ENCODE measurements at regions not wholly inside any gene's neighbourhood (a gene's known extent, or its start where the extent isn't known, plus 50 kb on each side); places are given as distances from the start of the nearest gene placed in this dataset.

DNA sequence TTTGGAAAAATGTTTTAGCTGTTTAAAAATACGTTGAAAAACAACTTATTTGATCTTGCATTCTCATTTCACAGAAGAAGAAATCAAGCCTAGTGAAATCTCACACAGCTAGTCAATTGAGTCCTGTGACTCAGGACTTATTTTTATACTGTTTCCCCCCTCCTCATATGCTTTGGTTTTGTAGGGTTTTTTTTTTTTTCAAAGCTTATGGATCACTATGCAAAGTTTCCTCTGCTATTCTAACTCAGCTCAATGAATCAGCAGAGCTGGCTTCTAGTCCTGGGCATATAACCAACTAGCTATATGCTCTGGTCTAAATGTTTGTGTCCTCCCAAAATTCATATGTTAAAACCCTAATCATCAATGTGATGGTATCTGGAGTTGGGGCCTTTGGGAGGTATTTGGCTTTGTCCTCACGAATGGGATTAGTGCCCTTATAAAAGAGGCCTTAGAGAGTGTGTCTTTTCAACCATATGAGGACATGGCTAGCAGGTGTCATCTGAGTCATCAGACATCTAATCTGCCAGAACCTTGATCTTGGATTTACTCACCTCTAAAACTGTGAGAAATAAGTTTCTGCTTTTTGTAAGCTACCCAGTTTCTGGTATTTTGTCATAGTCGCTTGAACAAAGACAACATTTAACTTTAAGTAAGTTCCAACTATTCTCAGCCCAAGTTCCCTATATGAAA is 317.2 kb upstream of the C1orf87 start:
- no peak overlapping the region for H2AK5ac ChIP-seq (ENCODE audit: low read length, severe bottlenecking)
- no peak overlapping the region for H2AFZ ChIP-seq (ENCODE audit: low read depth, low read length)
- H3K4me2 ChIP-seq (ENCODE audit: low read length, poor library complexity, severe bottlenecking): no peak overlapping the region
- H4K8ac ChIP-seq (ENCODE audit: low read length): no peak overlapping the region
- H3K9me3 ChIP-seq (ENCODE audit: control insufficient read depth, low read length): no peaks in the 10 kb centered on the region
- H4K91ac ChIP-seq (ENCODE audit: low read length): no peak overlapping the region
- no peak overlapping the region for H3K23ac ChIP-seq (ENCODE audit: low read length in 2 of 2)
- no peaks in the 10 kb centered on the region for H3K27me3 ChIP-seq (ENCODE audit: control insufficient read depth in 1 of 2, insufficient read depth in 1 of 2, low read length in 2 of 2)
- no peak for DNase-seq
- no peak overlapping the region for H3K27ac ChIP-seq (ENCODE audit: low read length, poor library complexity, severe bottlenecking)
- H3K4ac ChIP-seq (ENCODE audit: low read depth in 1 of 2, low read length in 2 of 2): no peak overlapping the region
- H3K4me3 ChIP-seq (ENCODE audit: insufficient read depth in 1 of 2, low read depth in 1 of 2, low read length in 2 of 2): no peak overlapping the region
- no peaks in the 10 kb centered on the region for H3K36me3 ChIP-seq (ENCODE audit: control insufficient read depth in 1 of 2, insufficient read depth in 2 of 2, low read depth in 1 of 2, low read length in 2 of 2)
- H2BK12ac ChIP-seq (ENCODE audit: low read length in 2 of 2): no peak overlapping the region
- WGBS: 22% methylated on average over 1 of the region's 3 CpGs
- H3K9ac ChIP-seq (ENCODE audit: low read length): no peak overlapping the region
- no peak overlapping the region for H2BK15ac ChIP-seq (ENCODE audit: low read depth, poor library complexity, severe bottlenecking)
- no peaks in the 10 kb centered on the region for H3K4me1 ChIP-seq (ENCODE audit: control insufficient read depth, insufficient read depth, low read depth, low read length)
- no peaks in the 10 kb centered on the region for H3K79me1 ChIP-seq (replicated peaks; ENCODE audit: low read length, poor library complexity, severe bottlenecking)
- H2BK120ac ChIP-seq (ENCODE audit: low read depth, low read length): no peak overlapping the region
- H3K14ac ChIP-seq (ENCODE audit: low read length in 2 of 2): no peak overlapping the region
- no peak overlapping the region for H3K18ac ChIP-seq (ENCODE audit: low read depth in 1 of 2, low read length in 2 of 2)
- no peak overlapping the region for H2BK5ac ChIP-seq (ENCODE audit: low read depth, low read length, poor library complexity, severe bottlenecking)

DNA sequence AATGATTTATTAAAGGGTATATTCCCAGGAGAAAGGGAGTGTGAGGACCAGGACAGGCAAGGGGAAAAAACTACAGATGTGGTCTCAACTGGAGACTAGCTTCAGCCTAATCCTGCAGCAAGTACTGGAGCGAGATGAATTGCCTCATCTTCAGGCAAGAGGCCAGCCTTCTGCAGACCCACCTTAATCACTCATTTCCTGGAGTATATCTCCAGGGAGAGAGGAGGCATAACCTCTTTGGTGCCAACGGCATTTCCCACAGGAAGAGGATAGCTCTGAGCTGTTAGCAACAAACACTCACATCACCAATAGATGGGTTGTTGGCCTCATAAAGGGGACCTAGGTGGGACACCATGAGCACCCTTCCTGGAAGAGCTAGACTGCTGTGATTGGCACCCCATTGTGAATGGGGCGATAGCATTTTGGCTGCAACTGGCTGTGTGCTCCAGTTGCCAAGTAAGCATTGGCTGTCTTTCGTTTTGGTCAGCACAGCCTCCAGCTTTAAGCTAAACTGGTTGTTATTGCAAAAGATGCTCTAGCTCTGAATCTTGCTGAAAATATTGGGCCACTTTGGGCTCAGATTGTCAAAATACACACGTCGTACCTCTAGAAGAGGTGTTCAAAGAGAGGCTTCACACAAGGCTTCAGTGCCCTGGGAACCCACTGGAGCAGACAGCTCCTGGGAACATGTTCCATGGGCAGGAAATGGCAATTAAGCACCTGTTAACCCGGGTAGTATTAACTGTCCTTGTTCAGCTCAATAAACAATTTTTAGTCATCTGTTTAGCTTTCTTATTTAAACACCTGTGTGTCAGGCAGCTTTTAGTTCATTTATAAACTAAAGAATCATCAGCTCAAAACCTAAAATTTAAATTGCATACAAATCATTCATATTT is 314.8 kb upstream of the C1orf87 start:
- Histone ChIP-seq H2BK15ac (ENCODE audit: low read depth, poor library complexity, severe bottlenecking) (no peak overlapping the region), H2AK5ac (ENCODE audit: low read length, severe bottlenecking) (no peak overlapping the region), H3K14ac (ENCODE audit: low read length in 2 of 2) (no peak overlapping the region), H3K23ac (ENCODE audit: low read length in 2 of 2) (no peak overlapping the region), H4K91ac (ENCODE audit: low read length) (no peak overlapping the region), H3K27me3 (ENCODE audit: control insufficient read depth in 1 of 2, insufficient read depth in 1 of 2, low read length in 2 of 2) (no peaks in the 10 kb centered on the region), H3K4ac (ENCODE audit: low read depth in 1 of 2, low read length in 2 of 2) (no peak overlapping the region), H2AFZ (ENCODE audit: low read depth, low read length) (no peak overlapping the region), H2BK12ac (ENCODE audit: low read length in 2 of 2) (no peak overlapping the region), H3K9me3 (ENCODE audit: control insufficient read depth, low read length) (peaks cover 7% of the 10 kb centered on the region), H2BK120ac (ENCODE audit: low read depth, low read length) (no peak overlapping the region), H3K9ac (ENCODE audit: low read length) (no peak overlapping the region), H3K79me1 (replicated peaks; ENCODE audit: low read length, poor library complexity, severe bottlenecking) (no peaks in the 10 kb centered on the region), H3K4me2 (ENCODE audit: low read length, poor library complexity, severe bottlenecking) (no peak overlapping the region), H3K18ac (ENCODE audit: low read depth in 1 of 2, low read length in 2 of 2) (no peak overlapping the region), H4K8ac (ENCODE audit: low read length) (no peak overlapping the region), H2BK5ac (ENCODE audit: low read depth, low read length, poor library complexity, severe bottlenecking) (no peak overlapping the region), H3K4me3 (ENCODE audit: insufficient read depth in 1 of 2, low read depth in 1 of 2, low read length in 2 of 2) (no peak overlapping the region), H3K4me1 (ENCODE audit: control insufficient read depth, insufficient read depth, low read depth, low read length) (no peaks in the 10 kb centered on the region), H3K27ac (ENCODE audit: low read length, poor library complexity, severe bottlenecking) (no peak overlapping the region), H3K36me3 (ENCODE audit: control insufficient read depth in 1 of 2, insufficient read depth in 2 of 2, low read depth in 1 of 2, low read length in 2 of 2) (no peaks in the 10 kb centered on the region)
- no peak for DNase-seq
- whole genome bisulfite sequencing: 73% methylated on average over 6 of the region's 7 CpGs

DNA sequence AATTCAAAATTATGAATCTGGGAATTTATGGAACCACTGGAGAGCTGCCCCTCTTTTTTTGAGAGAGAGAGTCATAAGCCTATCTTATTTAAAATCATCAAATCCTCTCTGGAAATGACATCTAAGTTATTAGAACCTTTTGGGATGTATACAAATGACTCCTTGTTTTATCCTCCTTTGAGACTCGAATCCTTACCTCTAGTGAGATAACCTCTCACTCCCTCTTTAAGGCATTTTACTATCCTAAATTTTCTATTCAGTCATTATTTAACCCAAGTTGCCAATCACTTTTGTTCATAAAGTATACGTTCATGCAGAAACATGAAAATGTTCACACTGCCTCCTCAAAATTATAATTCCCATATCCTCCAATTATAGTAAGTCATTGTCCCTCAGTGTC is 313.6 kb upstream of the C1orf87 start:
- Histone ChIP-seq H3K79me1 (replicated peaks; ENCODE audit: low read length, poor library complexity, severe bottlenecking) (no peaks in the 10 kb centered on the region), H4K8ac (ENCODE audit: low read length) (no peak overlapping the region), H3K36me3 (ENCODE audit: control insufficient read depth in 1 of 2, insufficient read depth in 2 of 2, low read depth in 1 of 2, low read length in 2 of 2) (no peaks in the 10 kb centered on the region), H3K18ac (ENCODE audit: low read depth in 1 of 2, low read length in 2 of 2) (no peak overlapping the region), H2BK5ac (ENCODE audit: low read depth, low read length, poor library complexity, severe bottlenecking) (no peak overlapping the region), H3K27me3 (ENCODE audit: control insufficient read depth in 1 of 2, insufficient read depth in 1 of 2, low read length in 2 of 2) (no peaks in the 10 kb centered on the region), H3K4me3 (ENCODE audit: insufficient read depth in 1 of 2, low read depth in 1 of 2, low read length in 2 of 2) (no peak overlapping the region), H3K4me1 (ENCODE audit: control insufficient read depth, insufficient read depth, low read depth, low read length) (no peaks in the 10 kb centered on the region), H2AK5ac (ENCODE audit: low read length, severe bottlenecking) (no peak overlapping the region), H3K23ac (ENCODE audit: low read length in 2 of 2) (no peak overlapping the region), H3K9me3 (ENCODE audit: control insufficient read depth, low read length) (peaks cover 7% of the 10 kb centered on the region), H4K91ac (ENCODE audit: low read length) (no peak overlapping the region), H2BK12ac (ENCODE audit: low read length in 2 of 2) (no peak overlapping the region), H3K4ac (ENCODE audit: low read depth in 1 of 2, low read length in 2 of 2) (no peak overlapping the region), H3K9ac (ENCODE audit: low read length) (no peak overlapping the region), H2BK15ac (ENCODE audit: low read depth, poor library complexity, severe bottlenecking) (no peak overlapping the region), H2AFZ (ENCODE audit: low read depth, low read length) (no peak overlapping the region), H3K14ac (ENCODE audit: low read length in 2 of 2) (no peak overlapping the region), H3K4me2 (ENCODE audit: low read length, poor library complexity, severe bottlenecking) (no peak overlapping the region), H3K27ac (ENCODE audit: low read length, poor library complexity, severe bottlenecking) (no peak overlapping the region), H2BK120ac (ENCODE audit: low read depth, low read length) (no peak overlapping the region)
- DNase-seq: no peak
- WGBS: 66% methylated on average over 2 of the region's 2 CpGs

DNA sequence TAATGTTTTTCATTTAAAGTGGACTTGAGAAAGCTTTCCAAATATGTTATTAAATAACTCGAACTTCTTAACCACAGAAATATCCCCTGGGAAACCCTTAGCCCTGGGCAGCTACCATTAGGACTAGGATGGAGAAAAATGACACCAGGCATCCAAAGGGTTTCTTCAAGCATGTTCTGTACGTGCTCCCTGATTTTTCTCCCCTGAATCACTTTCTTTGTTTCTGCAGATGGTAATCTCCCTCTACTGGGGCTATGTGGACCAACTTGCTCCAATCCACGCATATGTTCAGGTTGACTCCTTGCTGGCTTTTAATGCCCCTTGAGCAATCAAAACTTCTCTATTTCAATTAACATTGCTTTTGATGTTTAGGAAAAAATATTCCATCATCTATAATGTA is 312.7 kb upstream of the C1orf87 start:
- no peak overlapping the region for H2AK5ac ChIP-seq (ENCODE audit: low read length, severe bottlenecking)
- H3K4ac ChIP-seq (ENCODE audit: low read depth in 1 of 2, low read length in 2 of 2): no peak overlapping the region
- H2AFZ ChIP-seq (ENCODE audit: low read depth, low read length): no peak overlapping the region
- H2BK5ac ChIP-seq (ENCODE audit: low read depth, low read length, poor library complexity, severe bottlenecking): no peak overlapping the region
- no peak overlapping the region for H2BK15ac ChIP-seq (ENCODE audit: low read depth, poor library complexity, severe bottlenecking)
- DNase-seq: no peak
- H4K91ac ChIP-seq (ENCODE audit: low read length): no peak overlapping the region
- 39% methylated on average over 2 of the region's 3 CpGs for WGBS
- H3K27ac ChIP-seq (ENCODE audit: low read length, poor library complexity, severe bottlenecking): no peak overlapping the region
- H3K36me3 ChIP-seq (ENCODE audit: control insufficient read depth in 1 of 2, insufficient read depth in 2 of 2, low read depth in 1 of 2, low read length in 2 of 2): no peaks in the 10 kb centered on the region
- no peak overlapping the region for H3K9ac ChIP-seq (ENCODE audit: low read length)
- no peaks in the 10 kb centered on the region for H3K4me1 ChIP-seq (ENCODE audit: control insufficient read depth, insufficient read depth, low read depth, low read length)
- no peak overlapping the region for H3K23ac ChIP-seq (ENCODE audit: low read length in 2 of 2)
- H4K8ac ChIP-seq (ENCODE audit: low read length): no peak overlapping the region
- H3K4me3 ChIP-seq (ENCODE audit: insufficient read depth in 1 of 2, low read depth in 1 of 2, low read length in 2 of 2): no peak overlapping the region
- no peaks in the 10 kb centered on the region for H3K27me3 ChIP-seq (ENCODE audit: control insufficient read depth in 1 of 2, insufficient read depth in 1 of 2, low read length in 2 of 2)
- H3K9me3 ChIP-seq (ENCODE audit: control insufficient read depth, low read length): peaks cover 7% of the 10 kb centered on the region
- no peak overlapping the region for H3K4me2 ChIP-seq (ENCODE audit: low read length, poor library complexity, severe bottlenecking)
- H2BK12ac ChIP-seq (ENCODE audit: low read length in 2 of 2): no peak overlapping the region
- H3K18ac ChIP-seq (ENCODE audit: low read depth in 1 of 2, low read length in 2 of 2): no peak overlapping the region
- H3K79me1 ChIP-seq (replicated peaks; ENCODE audit: low read length, poor library complexity, severe bottlenecking): no peaks in the 10 kb centered on the region
- H2BK120ac ChIP-seq (ENCODE audit: low read depth, low read length): no peak overlapping the region
- no peak overlapping the region for H3K14ac ChIP-seq (ENCODE audit: low read length in 2 of 2)
